ENCODE measurements at regions not wholly inside any gene's neighbourhood (a gene's known extent, or its start where the extent isn't known, plus 50 kb on each side); places are given as distances from the start of the nearest gene placed in this dataset.

DNA sequence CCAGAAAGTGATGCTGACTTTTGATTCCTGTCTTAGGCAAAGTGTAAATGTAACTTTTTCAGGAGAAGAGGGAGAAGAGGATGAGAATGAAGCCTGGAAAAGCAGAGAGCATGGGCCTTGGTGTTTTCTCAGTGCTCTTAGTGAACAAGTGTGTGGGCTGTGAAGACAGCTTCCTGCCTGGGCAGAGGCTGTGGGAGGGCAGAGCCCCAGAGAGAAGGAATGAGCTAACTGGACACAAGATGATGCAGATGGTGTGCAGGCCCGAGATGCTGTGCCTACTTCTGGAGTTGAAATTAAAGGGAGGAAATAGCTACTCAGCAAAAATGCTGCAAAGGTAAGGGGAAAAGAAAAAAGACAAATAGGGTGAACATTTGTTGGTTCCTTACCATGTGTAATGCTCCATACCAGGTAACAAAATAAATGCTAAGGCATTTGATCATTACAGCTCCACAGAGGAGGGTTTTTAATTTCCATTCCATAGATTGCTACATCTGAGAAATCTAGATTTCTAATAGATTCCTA is 87.0 kb upstream of the CEP162 start:
- no peak overlapping the region for H2AFZ ChIP-seq (ENCODE audit: low read depth)
- no peaks in the 10 kb centered on the region for H3K79me2 ChIP-seq (ENCODE audit: insufficient read depth)
- TF ChIP-seq FOXJ3 (CRISPR knock-in tag; IDR thresholded peaks at IDR 0.05) (no peak), RCOR1 (IDR thresholded peaks at IDR 0.05; ENCODE audit: low read length) (no peak), MEF2A (IDR thresholded peaks at IDR 0.05; ENCODE audit: borderline replicate concordance, low read depth) (no peak), YY1 (IDR thresholded peaks at IDR 0.05; ENCODE audit: low read depth) (no peak), CTCF (IDR thresholded peaks at IDR 0.05) (no peak), FOSL2 (IDR thresholded peaks at IDR 0.05; ENCODE audit: borderline replicate concordance, low read depth) (no peak), TAF1 (IDR thresholded peaks at IDR 0.05; ENCODE audit: borderline replicate concordance, low read depth, low read length) (no peak)
- no peaks in the 10 kb centered on the region for H4K20me1 ChIP-seq (ENCODE audit: insufficient read depth)
- H3K9me3 ChIP-seq: no peaks in the 10 kb centered on the region
- no peak overlapping the region for H3K4me3 ChIP-seq (ENCODE audit: low read depth in 2 of 2, low read length in 1 of 2)
- WGBS (ENCODE audit: low lambda C conversion rate): 14% methylated on average over 1 of the region's 1 CpG
- H3K4me1 ChIP-seq (ENCODE audit: control insufficient read depth in 1 of 2, insufficient read depth in 2 of 2, low read depth in 1 of 2, low read length in 1 of 2): no peaks in the 10 kb centered on the region
- no peak overlapping the region for H3K27ac ChIP-seq (ENCODE audit: low read depth in 2 of 2, low read length in 1 of 2)
- H3F3A ChIP-seq (replicated peaks; ENCODE audit: insufficient read depth): no peaks in the 10 kb centered on the region
- ChIA-PET CTCF (no interaction called here), POLR2A (no interaction called here)
- no peaks in the 10 kb centered on the region for H3K27me3 ChIP-seq (ENCODE audit: insufficient read depth)
- no peaks in the 10 kb centered on the region for H3K9me2 ChIP-seq
- no peak overlapping the region for H3K4me2 ChIP-seq
- DNase-seq: no peak
- no peak overlapping the region for H3K9ac ChIP-seq
- no peaks in the 10 kb centered on the region for H3K36me3 ChIP-seq (replicated peaks in 1 of 2; ENCODE audit: control insufficient read depth in 1 of 2, insufficient read depth in 2 of 2, low read length in 1 of 2)

DNA sequence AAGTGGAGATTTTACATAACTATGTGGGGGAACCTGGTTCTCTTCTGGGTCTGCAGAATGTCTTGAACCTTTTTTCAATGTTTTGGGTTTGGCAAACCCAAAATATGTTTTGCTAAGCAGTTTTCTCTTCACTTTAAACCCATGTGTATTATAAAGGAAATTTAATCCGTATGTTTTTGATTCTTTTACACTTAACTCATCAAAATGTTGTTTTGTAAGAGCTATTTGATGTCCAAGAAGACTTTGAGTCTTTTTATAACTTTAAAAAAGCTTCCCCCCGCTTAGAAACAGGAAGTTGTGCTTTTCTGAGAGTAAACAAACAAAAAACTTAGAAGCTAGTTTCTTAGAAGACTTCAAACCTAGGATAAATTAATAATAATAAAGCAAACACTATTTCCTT is 81.9 kb upstream of the CEP162 start:
- no peak overlapping the region for H3K9ac ChIP-seq
- no peaks in the 10 kb centered on the region for H3K9me2 ChIP-seq
- no peak overlapping the region for H3K4me2 ChIP-seq
- H3K79me2 ChIP-seq (ENCODE audit: insufficient read depth): no peaks in the 10 kb centered on the region
- peaks cover 0 to 1% of the 10 kb centered on the region in 2 experiments; a peak in 2 of 4 replicates for H3K4me1 ChIP-seq (ENCODE audit: control insufficient read depth in 1 of 2, insufficient read depth in 2 of 2, low read depth in 1 of 2, low read length in 1 of 2)
- CTCF ChIA-PET: interaction anchor here (1.2 to 1.4 kb wide), 2 partner anchors 12 to 25 kb away, joined by 3 read pairs; no protein-coding TSS in a partner anchor
- WGBS (ENCODE audit: low lambda C conversion rate): 4% methylated on average over 2 of the region's 2 CpGs
- POLR2A ChIA-PET: no interaction called here
- TF ChIP-seq TEAD4 (IDR thresholded peaks at IDR 0.05; ENCODE audit: borderline replicate concordance, insufficient read depth): no peak
- TF ChIP-seq YY1 (IDR thresholded peaks at IDR 0.05; ENCODE audit: low read depth): no peak
- TF ChIP-seq RAD21 (IDR thresholded peaks at IDR 0.05; ENCODE audit: low read length): no peak
- TF ChIP-seq FOSL2 (IDR thresholded peaks at IDR 0.05; ENCODE audit: borderline replicate concordance, low read depth): no peak
- no peak for TF ChIP-seq SIN3A (IDR thresholded peaks at IDR 0.05; ENCODE audit: borderline replicate concordance, low read depth, low read length)
- TF ChIP-seq MEF2A (IDR thresholded peaks at IDR 0.05; ENCODE audit: borderline replicate concordance, low read depth): no peak
- no peak for TF ChIP-seq TCF12 (IDR thresholded peaks at IDR 0.05)
- TF ChIP-seq NFIC (IDR thresholded peaks at IDR 0.05; ENCODE audit: borderline replicate concordance): no peak
- TF ChIP-seq FOXM1 (IDR thresholded peaks at IDR 0.05; ENCODE audit: low read depth): no peak
- TF ChIP-seq USF2 (IDR thresholded peaks at IDR 0.05; ENCODE audit: borderline replicate concordance, low read depth, low read length): no peak
- no peak for TF ChIP-seq FOXJ3 (CRISPR knock-in tag; IDR thresholded peaks at IDR 0.05)
- TF ChIP-seq PBX3 (IDR thresholded peaks at IDR 0.05): no peak
- no peak for TF ChIP-seq RXRA (IDR thresholded peaks at IDR 0.05; ENCODE audit: borderline replicate concordance, low read depth)
- no peak for TF ChIP-seq JUND (IDR thresholded peaks at IDR 0.05)
- no peak for TF ChIP-seq POLR2AphosphoS5 (IDR thresholded peaks at IDR 0.05; ENCODE audit: low read depth, low read length)
- TF ChIP-seq ELF1 (IDR thresholded peaks at IDR 0.05): no peak
- no peak for TF ChIP-seq CHD2 (IDR thresholded peaks at IDR 0.05; ENCODE audit: low read length, partially characterized antibody)
- TF ChIP-seq EP300 (IDR thresholded peaks at IDR 0.05; ENCODE audit: borderline replicate concordance in 1 of 2, low read depth in 1 of 2, low read length in 1 of 2): no peak
- TF ChIP-seq, protein P1, sequence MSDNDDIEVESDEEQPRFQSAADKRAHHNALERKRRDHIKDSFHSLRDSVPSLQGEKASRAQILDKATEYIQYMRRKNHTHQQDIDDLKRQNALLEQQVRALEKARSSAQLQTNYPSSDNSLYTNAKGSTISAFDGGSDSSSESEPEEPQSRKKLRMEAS (IDR thresholded peaks at IDR 0.05; ENCODE audit: low read depth): no peak
- no peaks in the 10 kb centered on the region for H3K36me3 ChIP-seq (replicated peaks in 1 of 2; ENCODE audit: control insufficient read depth in 1 of 2, insufficient read depth in 2 of 2, low read length in 1 of 2)
- no peaks in the 10 kb centered on the region for H3F3A ChIP-seq (replicated peaks; ENCODE audit: insufficient read depth)
- no peak for DNase-seq
- H3K4me3 ChIP-seq (ENCODE audit: low read depth in 2 of 2, low read length in 1 of 2): no peak overlapping the region
- H2AFZ ChIP-seq (ENCODE audit: low read depth): no peak overlapping the region
- H3K27ac ChIP-seq (ENCODE audit: low read depth in 2 of 2, low read length in 1 of 2): no peak overlapping the region
- no peaks in the 10 kb centered on the region for H3K9me3 ChIP-seq
- H3K27me3 ChIP-seq (ENCODE audit: insufficient read depth): no peaks in the 10 kb centered on the region
- no peaks in the 10 kb centered on the region for H4K20me1 ChIP-seq (ENCODE audit: insufficient read depth)
